ENCODE measurements at regions not wholly inside any gene's neighbourhood (a gene's known extent, or its start where the extent isn't known, plus 50 kb on each side); places are given as distances from the start of the nearest gene placed in this dataset.

DNA sequence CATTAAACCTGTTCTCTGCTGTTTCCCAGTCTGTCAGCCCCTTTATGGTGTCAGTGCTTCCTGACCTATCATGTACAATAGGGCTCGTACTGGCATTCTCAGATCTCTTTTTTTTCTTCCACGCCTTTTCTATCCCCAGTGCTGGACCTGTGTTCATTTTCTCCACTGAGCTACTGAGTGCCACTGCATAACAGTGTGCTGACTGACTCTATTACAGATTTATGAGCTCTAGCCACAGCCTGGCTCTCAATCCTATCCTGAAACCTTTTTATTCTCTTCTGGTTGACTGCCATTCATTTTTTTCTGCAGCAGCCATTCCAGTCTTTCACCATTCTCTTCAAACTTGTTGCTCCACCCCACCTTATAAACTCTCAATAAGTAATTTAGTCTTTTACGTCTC lies 59.6 kb upstream of the MACF1 start:
- Histone ChIP-seq H3K4me1 (ENCODE audit: control insufficient read depth, insufficient read depth, low read length) (peaks cover 7% of the 10 kb centered on the region; the same call in 1 of the 2 replicates), H3K9me3 (ENCODE audit: control insufficient read depth, insufficient read depth, low read depth, low read length) (no peaks in the 10 kb centered on the region), H3K27ac (ENCODE audit: extremely low read depth, low read depth, low read length) (no peak overlapping the region), H3K4me3 (ENCODE audit: low read depth, low read length) (no peak overlapping the region), H3K36me3 (ENCODE audit: control insufficient read depth in 2 of 2, insufficient read depth in 1 of 2, low read length in 2 of 2) (no peaks in the 10 kb centered on the region)
- TF ChIP-seq ZNF354C (tag by site-specific recombination; IDR thresholded peaks at IDR 0.05; ENCODE audit: borderline replicate concordance, low read depth) (no peak), ZNF37A (tag by site-specific recombination; IDR thresholded peaks at IDR 0.05) (no peak), OSR2 (tag by site-specific recombination; IDR thresholded peaks at IDR 0.05) (peak; percentile 70), ZNF26 (tag by site-specific recombination; IDR thresholded peaks at IDR 0.05) (no peak), ZNF600 (tag by site-specific recombination; IDR thresholded peaks at IDR 0.05) (0 out of 2 replicates have a peak, but pooled peaks have one; percentile 19), SCRT2 (tag by site-specific recombination; IDR thresholded peaks at IDR 0.05) (peak; percentile 30; the same call in 1 of the 2 replicates)
- ChIA-PET CTCF (interaction anchor here (0.7 to 1.7 kb wide), 3 partner anchors 26 to 47 kb away, joined by 4 to 9 read pairs (median 4); no protein-coding TSS in a partner anchor), POLR2A (interaction anchor here (1.1 kb wide), 1 partner anchor 17 kb away, joined by 3 read pairs; no protein-coding TSS in a partner anchor)

- ChIA-PET POLR2A (no interaction called here), CTCF (interaction anchor here (0.8 to 1.7 kb wide), 5 partner anchors 15 to 233 kb away, joined by 3 to 9 read pairs (median 4); no protein-coding TSS in a partner anchor)
- Histone ChIP-seq H3K27ac (ENCODE audit: extremely low read depth, low read depth, low read length) (no peak overlapping the region), H3K36me3 (ENCODE audit: control insufficient read depth in 2 of 2, insufficient read depth in 1 of 2, low read length in 2 of 2) (no peaks in the 10 kb centered on the region), H3K9me3 (ENCODE audit: control insufficient read depth, insufficient read depth, low read depth, low read length) (no peaks in the 10 kb centered on the region), H3K4me3 (ENCODE audit: low read depth, low read length) (no peak overlapping the region), H3K4me1 (ENCODE audit: control insufficient read depth, insufficient read depth, low read length) (peaks cover 7% of the 10 kb centered on the region; the same call in 1 of the 2 replicates)
- TF ChIP-seq, protein P1, sequence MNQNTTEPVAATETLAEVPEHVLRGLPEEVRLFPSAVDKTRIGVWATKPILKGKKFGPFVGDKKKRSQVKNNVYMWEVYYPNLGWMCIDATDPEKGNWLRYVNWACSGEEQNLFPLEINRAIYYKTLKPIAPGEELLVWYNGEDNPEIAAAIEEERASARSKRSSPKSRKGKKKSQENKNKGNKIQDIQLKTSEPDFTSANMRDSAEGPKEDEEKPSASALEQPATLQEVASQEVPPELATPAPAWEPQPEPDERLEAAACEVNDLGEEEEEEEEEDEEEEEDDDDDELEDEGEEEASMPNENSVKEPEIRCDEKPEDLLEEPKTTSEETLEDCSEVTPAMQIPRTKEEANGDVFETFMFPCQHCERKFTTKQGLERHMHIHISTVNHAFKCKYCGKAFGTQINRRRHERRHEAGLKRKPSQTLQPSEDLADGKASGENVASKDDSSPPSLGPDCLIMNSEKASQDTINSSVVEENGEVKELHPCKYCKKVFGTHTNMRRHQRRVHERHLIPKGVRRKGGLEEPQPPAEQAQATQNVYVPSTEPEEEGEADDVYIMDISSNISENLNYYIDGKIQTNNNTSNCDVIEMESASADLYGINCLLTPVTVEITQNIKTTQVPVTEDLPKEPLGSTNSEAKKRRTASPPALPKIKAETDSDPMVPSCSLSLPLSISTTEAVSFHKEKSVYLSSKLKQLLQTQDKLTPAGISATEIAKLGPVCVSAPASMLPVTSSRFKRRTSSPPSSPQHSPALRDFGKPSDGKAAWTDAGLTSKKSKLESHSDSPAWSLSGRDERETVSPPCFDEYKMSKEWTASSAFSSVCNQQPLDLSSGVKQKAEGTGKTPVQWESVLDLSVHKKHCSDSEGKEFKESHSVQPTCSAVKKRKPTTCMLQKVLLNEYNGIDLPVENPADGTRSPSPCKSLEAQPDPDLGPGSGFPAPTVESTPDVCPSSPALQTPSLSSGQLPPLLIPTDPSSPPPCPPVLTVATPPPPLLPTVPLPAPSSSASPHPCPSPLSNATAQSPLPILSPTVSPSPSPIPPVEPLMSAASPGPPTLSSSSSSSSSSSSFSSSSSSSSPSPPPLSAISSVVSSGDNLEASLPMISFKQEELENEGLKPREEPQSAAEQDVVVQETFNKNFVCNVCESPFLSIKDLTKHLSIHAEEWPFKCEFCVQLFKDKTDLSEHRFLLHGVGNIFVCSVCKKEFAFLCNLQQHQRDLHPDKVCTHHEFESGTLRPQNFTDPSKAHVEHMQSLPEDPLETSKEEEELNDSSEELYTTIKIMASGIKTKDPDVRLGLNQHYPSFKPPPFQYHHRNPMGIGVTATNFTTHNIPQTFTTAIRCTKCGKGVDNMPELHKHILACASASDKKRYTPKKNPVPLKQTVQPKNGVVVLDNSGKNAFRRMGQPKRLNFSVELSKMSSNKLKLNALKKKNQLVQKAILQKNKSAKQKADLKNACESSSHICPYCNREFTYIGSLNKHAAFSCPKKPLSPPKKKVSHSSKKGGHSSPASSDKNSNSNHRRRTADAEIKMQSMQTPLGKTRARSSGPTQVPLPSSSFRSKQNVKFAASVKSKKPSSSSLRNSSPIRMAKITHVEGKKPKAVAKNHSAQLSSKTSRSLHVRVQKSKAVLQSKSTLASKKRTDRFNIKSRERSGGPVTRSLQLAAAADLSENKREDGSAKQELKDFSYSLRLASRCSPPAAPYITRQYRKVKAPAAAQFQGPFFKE (tag by site-specific recombination; IDR thresholded peaks at IDR 0.05; ENCODE audit: borderline replicate concordance) = no peak
- TF ChIP-seq ZNF76 (tag by site-specific recombination; IDR thresholded peaks at IDR 0.05; ENCODE audit: borderline replicate concordance, low read depth) (no peak), ZNF561 (tag by site-specific recombination; IDR thresholded peaks at IDR 0.05; ENCODE audit: borderline replicate concordance) (no peak), ZNF645 (tag by site-specific recombination; IDR thresholded peaks at IDR 0.05) (no peak), ZNF596 (tag by site-specific recombination; IDR thresholded peaks at IDR 0.05) (no peak), ZNF792 (tag by site-specific recombination; IDR thresholded peaks at IDR 0.05) (no peak), ZNF18 (tag by site-specific recombination; IDR thresholded peaks at IDR 0.05) (no peak)
- TF ChIP-seq, protein P2, sequence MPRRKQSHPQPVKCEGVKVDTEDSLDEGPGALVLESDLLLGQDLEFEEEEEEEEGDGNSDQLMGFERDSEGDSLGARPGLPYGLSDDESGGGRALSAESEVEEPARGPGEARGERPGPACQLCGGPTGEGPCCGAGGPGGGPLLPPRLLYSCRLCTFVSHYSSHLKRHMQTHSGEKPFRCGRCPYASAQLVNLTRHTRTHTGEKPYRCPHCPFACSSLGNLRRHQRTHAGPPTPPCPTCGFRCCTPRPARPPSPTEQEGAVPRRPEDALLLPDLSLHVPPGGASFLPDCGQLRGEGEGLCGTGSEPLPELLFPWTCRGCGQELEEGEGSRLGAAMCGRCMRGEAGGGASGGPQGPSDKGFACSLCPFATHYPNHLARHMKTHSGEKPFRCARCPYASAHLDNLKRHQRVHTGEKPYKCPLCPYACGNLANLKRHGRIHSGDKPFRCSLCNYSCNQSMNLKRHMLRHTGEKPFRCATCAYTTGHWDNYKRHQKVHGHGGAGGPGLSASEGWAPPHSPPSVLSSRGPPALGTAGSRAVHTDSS (tag by site-specific recombination; IDR thresholded peaks at IDR 0.05) = no peak
- TF ChIP-seq, protein P3, sequence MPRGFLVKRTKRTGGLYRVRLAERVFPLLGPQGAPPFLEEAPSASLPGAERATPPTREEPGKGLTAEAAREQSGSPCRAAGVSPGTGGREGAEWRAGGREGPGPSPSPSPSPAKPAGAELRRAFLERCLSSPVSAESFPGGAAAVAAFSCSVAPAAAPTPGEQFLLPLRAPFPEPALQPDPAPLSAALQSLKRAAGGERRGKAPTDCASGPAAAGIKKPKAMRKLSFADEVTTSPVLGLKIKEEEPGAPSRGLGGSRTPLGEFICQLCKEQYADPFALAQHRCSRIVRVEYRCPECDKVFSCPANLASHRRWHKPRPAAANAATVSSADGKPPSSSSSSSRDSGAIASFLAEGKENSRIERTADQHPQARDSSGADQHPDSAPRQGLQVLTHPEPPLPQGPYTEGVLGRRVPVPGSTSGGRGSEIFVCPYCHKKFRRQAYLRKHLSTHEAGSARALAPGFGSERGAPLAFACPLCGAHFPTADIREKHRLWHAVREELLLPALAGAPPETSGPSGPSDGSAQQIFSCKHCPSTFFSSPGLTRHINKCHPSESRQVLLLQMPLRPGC (tag by site-specific recombination; IDR thresholded peaks at IDR 0.05) = no peak
Observed at GRCh38 chr1:39145331-39145965, 59.0 kb upstream of the MACF1 start.
